Stimulated activated CD4-positive, alpha-beta T cell treated with anti-CD3 and anti-CD28 coated beads, Interleukin-15, amount 100 ng/mL, for 48 hours (primary cell): ENCODE measurements at regions not wholly inside any gene's neighbourhood (a gene's known extent, or its start where the extent isn't known, plus 50 kb on each side); places are given as distances from the start of the nearest gene placed in this dataset.
"Not testable (repeated sequence)": the region's sequence is repeated elsewhere in the genome, so short reads cannot be mapped to it uniquely, and the experiment has no call there.

Experiments
- DNase-seq, 2 donors: peaks; one replicate each; pipeline ENCODE4 v3.0.0-alpha.2; 2020; ENCODE audit warnings: low read depth in 2 of 2

GRCh38 chr5:124176692-124177091, 569.7 kb downstream of the ZNF608 start:
- no peak for DNase-seq

- no peak for DNase-seq
These were observed 573.1 kb downstream of the ZNF608 start for GRCh38 chr5:124173386-124173785.

- no peak for DNase-seq
These were observed 573.9 kb downstream of the ZNF608 start for GRCh38 chr5:124172389-124173003.

GRCh38 chr5:124168093-124168492, 578.3 kb downstream of the ZNF608 start:
- DNase-seq = not testable (repeated sequence)

- DNase-seq = no peak
These were observed 583.5 kb downstream of the ZNF608 start for GRCh38 chr5:124162767-124163532.

- no peak for DNase-seq
These were observed 585.2 kb downstream of the ZNF608 start for GRCh38 chr5:124161266-124161665.

- DNase-seq = no peak
These were observed 586.2 kb downstream of the ZNF608 start for GRCh38 chr5:124160265-124160664.

- no peak for DNase-seq
These were observed 589.1 kb downstream of the ZNF608 start for GRCh38 chr5:124157320-124157719.

GRCh38 chr5:124156415-124156996, 589.9 kb downstream of the ZNF608 start:
- DNase-seq = no peak

- DNase-seq = no peak
These were observed 591.7 kb downstream of the ZNF608 start for GRCh38 chr5:124154714-124155113.

GRCh38 chr5:124153588-124153987, 592.9 kb downstream of the ZNF608 start:
- no peak for DNase-seq

GRCh38 chr5:124148574-124148973, 597.9 kb downstream of the ZNF608 start:
- no peak for DNase-seq

- DNase-seq = no peak
These were observed 606.4 kb downstream of the ZNF608 start for GRCh38 chr5:124140060-124140459.

GRCh38 chr5:124139477-124139876, 607.0 kb downstream of the ZNF608 start:
- no peak for DNase-seq

- no peak for DNase-seq
These were observed 609.8 kb downstream of the ZNF608 start for GRCh38 chr5:124136609-124137008.

GRCh38 chr5:124134941-124135340, 611.5 kb downstream of the ZNF608 start:
- no peak for DNase-seq

- DNase-seq = no peak
These were observed 613.0 kb downstream of the ZNF608 start for GRCh38 chr5:124133406-124133805.

GRCh38 chr5:124132843-124133242, 613.6 kb downstream of the ZNF608 start:
- no peak for DNase-seq

GRCh38 chr5:124131466-124131865, 615.0 kb downstream of the ZNF608 start:
- DNase-seq = no peak

- no peak for DNase-seq
These were observed 615.6 kb downstream of the ZNF608 start for GRCh38 chr5:124130816-124131215.

GRCh38 chr5:124128867-124129266, 616.9 kb downstream of the CSNK1G3 start:
- DNase-seq = no peak

GRCh38 chr5:124126504-124127217, 614.7 kb downstream of the CSNK1G3 start:
- DNase-seq = no peak
